Hepatocyte (in vitro differentiated cells): ENCODE measurements at regions not wholly inside any gene's neighbourhood (a gene's known extent, or its start where the extent isn't known, plus 50 kb on each side); places are given as distances from the start of the nearest gene placed in this dataset.
"Not testable (repeated sequence)": the region's sequence is repeated elsewhere in the genome, so short reads cannot be mapped to it uniquely, and the experiment has no call there.

Source experiments
- EZH2phosphoT487 ChIP-seq: fragments of 200-600 bp; sonication (generic); IDR thresholded peaks from one replicate; pipeline ENCODE4 v1.6.1; 2018; ENCODE audit warnings: antibody characterized with exemption, mild to moderate bottlenecking, low read depth, moderate library complexity; ENCODE audit not compliant: unreplicated experiment, severe bottlenecking
- TF ChIP-seq, protein P1 (sequence below): fragments of 200-600 bp; sonication (generic); IDR thresholded peaks from 2 replicates; pipeline ENCODE4 v1.5.1; 2016; ENCODE audit warnings: antibody characterized with exemption, mild to moderate bottlenecking; ENCODE audit not compliant: poor library complexity

DNA sequence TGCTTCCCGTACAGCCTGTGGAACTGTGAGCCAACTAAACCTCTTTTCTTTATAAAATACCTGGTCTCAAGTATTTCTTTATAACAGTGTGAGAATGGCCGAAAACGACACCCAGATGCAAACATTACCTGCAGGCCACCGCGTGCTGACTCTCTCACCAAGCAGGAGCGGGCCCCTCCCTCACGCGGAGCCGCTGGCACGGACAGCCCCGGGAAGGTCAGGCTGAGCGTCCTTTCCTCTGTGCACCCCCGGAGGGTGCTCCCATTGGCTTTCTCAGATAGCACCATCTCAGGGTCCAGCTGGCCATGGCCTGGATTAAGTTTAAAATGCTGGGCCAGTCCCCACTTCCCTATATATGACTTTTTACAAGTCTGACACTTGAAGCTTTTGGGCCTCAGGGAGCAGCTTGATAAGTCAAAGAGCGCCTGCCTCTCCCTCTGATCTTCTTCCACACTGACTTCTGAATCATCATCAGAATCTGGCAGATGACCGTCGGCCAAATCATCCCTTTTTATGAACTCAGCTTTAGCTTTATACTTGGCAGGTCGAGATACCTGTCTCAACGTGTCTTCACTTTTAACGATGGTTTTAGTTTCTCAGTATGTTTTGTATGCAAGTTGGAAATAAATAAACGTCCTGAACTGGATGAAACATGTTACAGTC, 115.1 kb upstream of the PRKX start:
- TF ChIP-seq EZH2phosphoT487, result not testable (repeated sequence)
- TF ChIP-seq, protein P1, sequence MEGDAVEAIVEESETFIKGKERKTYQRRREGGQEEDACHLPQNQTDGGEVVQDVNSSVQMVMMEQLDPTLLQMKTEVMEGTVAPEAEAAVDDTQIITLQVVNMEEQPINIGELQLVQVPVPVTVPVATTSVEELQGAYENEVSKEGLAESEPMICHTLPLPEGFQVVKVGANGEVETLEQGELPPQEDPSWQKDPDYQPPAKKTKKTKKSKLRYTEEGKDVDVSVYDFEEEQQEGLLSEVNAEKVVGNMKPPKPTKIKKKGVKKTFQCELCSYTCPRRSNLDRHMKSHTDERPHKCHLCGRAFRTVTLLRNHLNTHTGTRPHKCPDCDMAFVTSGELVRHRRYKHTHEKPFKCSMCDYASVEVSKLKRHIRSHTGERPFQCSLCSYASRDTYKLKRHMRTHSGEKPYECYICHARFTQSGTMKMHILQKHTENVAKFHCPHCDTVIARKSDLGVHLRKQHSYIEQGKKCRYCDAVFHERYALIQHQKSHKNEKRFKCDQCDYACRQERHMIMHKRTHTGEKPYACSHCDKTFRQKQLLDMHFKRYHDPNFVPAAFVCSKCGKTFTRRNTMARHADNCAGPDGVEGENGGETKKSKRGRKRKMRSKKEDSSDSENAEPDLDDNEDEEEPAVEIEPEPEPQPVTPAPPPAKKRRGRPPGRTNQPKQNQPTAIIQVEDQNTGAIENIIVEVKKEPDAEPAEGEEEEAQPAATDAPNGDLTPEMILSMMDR, result not testable (repeated sequence)
